HG02642 (cell line): ENCODE measurements at regions not wholly inside any gene's neighbourhood (a gene's known extent, or its start where the extent isn't known, plus 50 kb on each side); places are given as distances from the start of the nearest gene placed in this dataset.

Source experiments
- ATAC-seq: cut with Tn5 transposase; IDR thresholded peaks from one replicate; pipeline ENCODE4 v1.9.1; 2021; ENCODE audit warnings: mild to moderate bottlenecking; ENCODE audit not compliant: unreplicated experiment, poor library complexity

DNA sequence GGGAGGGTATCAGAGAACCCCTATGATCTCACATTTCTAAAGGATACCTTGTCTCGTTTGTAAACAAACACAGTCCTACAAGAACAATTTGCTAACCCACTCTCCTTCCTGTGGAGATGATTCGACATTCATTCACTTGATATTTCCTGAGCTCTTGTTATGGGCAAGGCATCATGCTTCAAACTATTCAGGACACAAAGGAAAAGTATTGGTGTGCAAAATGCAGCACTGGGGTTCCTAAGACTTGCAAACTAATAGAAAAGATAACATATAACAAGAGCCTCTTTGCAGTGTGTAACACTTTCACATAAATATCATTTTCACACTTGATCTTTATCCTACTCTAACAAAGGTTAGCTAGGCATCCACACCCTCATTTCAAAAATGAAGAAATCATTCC, 211.5 kb upstream of the BLID start:
- ATAC-seq, result no peak

- no peak for ATAC-seq
These were observed 207.9 kb upstream of the BLID start for GRCh38 chr11:122323754-122324421.

DNA sequence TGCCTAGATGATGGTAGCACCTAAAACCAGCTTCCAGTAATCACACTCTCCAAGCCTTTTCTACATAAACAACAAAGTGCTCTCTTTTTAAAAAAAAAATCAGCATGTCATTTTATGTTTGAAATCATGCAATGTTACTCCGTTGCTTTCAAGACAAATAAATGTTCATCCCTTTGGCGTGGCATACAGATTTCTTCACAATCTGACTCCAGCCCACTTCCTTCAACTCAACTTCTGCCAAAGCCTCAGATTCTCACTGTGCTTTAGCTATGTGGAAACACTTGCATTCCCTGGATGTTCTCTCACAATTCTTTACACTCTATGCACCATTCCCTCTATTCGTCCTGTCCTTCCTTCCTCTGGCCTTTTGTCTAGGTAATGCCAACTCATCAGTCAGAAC, 206.3 kb upstream of the BLID start:
- no peak for ATAC-seq

DNA sequence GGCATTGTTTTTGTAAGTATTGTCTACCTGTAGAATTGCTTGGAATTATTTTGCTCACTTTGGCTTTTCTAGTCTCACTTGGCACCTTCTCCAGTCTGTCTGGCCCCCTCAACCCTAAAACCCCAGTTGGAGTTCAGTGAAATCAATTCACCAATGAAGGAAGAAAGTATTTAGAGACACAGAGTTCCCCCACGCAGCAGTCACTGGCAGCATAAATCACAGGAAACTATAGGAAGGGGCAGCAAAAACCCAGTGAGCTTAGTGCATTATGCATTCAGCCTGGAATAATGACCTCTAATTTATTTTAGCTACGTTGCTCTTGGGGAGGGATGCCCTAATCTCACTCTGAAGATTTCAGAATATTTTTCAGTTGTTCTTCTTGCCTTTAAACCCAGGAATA, 204.7 kb upstream of the BLID start:
- no peak for ATAC-seq

- no peak for ATAC-seq
These were observed 203.9 kb upstream of the BLID start for GRCh38 chr11:122319691-122320620.

- no peak for ATAC-seq
These were observed 203.1 kb upstream of the BLID start for GRCh38 chr11:122319085-122319484.

DNA sequence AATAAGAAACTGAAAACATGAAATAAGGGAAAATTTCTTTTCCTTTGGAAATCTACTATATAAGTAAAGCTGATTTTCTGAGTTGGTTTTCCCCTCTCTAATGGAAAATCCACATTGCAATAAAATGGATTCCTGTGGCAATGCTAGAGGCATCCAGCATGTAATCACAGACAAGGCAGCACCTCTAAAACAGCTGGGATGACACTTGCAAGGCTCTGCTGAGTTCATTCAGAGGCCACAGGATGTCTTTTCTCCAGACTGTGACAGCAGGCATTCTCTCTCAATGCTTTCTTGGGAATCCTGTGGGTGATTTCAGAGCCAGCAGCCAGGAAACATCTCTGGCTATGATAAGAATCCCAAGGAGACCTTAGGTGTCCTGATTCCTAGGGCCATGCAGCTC, 201.3 kb upstream of the BLID start:
- ATAC-seq, result no peak

GRCh38 chr11:122313581-122313980, 197.6 kb upstream of the BLID start:
- no peak for ATAC-seq

- ATAC-seq, result no peak
These were observed 195.3 kb upstream of the BLID start for GRCh38 chr11:122311216-122311755.

DNA sequence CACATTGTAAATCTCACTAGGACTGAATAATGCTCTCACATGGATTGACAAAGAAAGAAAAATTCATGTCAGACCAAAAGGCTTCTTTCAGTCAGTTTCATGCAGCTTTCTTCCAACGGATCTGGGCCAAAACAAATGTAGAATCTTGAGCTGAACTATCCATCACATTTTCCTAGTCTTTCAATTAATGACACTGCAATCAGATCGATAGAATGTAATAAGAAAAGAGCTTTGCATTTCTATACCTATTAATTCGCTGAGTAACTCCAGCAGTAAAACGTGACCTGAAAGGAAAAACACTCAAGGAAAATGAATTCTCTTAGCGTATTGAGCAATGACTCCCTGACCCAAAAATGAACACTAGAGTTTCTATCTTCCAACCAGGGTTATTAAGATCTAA, 194.8 kb upstream of the BLID start:
- no peak for ATAC-seq

DNA sequence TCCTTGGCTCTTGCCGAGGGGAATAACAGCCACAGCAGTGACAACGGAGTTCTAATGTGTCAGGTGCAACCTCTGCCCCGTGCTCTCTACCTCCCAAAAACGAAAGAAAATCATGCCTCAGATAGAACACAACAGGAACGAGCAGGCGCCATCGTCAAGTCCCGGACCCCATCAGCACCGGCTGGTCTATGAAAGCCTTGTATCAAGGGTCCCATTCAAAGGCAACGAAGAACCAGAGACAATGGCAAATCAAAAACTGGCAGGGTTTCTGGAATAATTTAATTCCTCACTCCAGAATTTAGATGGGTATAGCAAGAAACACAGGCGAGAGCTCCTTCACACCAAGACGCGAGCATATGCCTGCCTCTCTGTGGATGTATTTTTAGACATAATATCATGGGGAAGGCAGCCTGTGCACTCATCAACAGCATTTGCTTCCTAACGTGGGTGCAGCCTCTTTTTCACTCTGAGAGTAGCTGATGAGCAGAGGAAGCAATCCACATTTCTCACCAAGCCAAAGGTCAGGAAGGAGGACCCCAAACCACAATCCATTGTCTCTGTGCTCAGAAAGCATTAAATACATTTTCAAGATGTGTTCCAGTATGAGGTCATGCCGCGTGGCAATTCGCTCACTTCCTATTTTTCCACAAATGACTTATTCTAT, 193.4 kb upstream of the BLID start:
- no peak for ATAC-seq

DNA sequence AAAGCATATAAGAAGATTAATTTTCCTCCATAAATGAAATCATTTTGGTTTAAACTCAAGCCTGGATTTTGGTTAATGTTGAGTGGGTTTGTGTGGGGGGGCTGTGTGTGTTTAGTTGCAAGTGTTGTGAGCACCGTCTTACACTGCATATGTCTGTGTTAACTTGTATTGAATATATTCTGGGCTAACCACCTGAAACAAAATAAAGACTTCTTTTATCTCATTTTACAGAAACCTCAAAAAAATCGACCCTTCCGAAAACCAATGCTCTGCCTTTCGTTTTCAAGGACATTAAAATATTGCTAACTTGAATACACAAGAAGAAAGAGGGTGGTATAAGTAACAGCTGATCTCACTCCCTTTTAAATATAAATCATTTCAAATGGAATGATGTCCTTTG, 192.2 kb upstream of the BLID start:
- no peak for ATAC-seq

GRCh38 chr11:122307476-122308035, 191.5 kb upstream of the BLID start:
- ATAC-seq, result no peak

- ATAC-seq, result no peak
These were observed 190.9 kb upstream of the BLID start for GRCh38 chr11:122306831-122307391.

- no peak for ATAC-seq
These were observed 189.7 kb upstream of the BLID start for GRCh38 chr11:122305426-122306320.

DNA sequence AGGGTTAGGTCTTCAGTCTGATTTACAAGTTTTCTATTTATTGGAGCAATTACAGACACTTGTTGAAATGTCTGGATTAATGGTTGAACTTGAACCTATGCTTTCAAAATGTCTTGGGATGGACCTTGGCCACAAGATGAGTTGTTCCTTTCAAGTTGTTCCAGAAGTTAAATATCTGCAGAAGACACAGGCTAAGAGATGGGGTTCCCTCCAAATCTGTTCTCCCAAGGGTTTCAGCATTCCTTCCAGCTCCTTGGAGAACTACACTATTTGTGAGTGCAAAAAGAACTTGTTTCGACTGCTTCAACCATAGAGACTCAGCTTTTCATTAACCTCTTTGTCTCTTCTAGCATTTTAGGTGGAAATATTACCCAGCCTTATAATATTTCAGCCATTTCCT, 189.0 kb upstream of the BLID start:
- ATAC-seq, result no peak

- ATAC-seq, result no peak
These were observed 188.3 kb upstream of the BLID start for GRCh38 chr11:122304306-122304705.

GRCh38 chr11:122294041-122294440, 178.0 kb upstream of the BLID start:
- ATAC-seq, result no peak

GRCh38 chr11:122293296-122294023, 177.4 kb upstream of the BLID start:
- no peak for ATAC-seq
